HG03442 (cell line): ENCODE measurements at regions not wholly inside any gene's neighbourhood (a gene's known extent, or its start where the extent isn't known, plus 50 kb on each side); places are given as distances from the start of the nearest gene placed in this dataset.
"Not testable (repeated sequence)": the region's sequence is repeated elsewhere in the genome, so short reads cannot be mapped to it uniquely, and the experiment has no call there.

ENCODE experiments used
- ATAC-seq: cut with Tn5 transposase; IDR thresholded peaks from one replicate; pipeline ENCODE4 v1.9.1; 2021; ENCODE audit warnings: mild to moderate bottlenecking, moderate library complexity; ENCODE audit not compliant: unreplicated experiment

GRCh38 chr21:13935396-13936032 lies 275.2 kb downstream of the LIPI start:
- not testable (repeated sequence) for ATAC-seq

GRCh38 chr21:13934887-13935342 lies 275.8 kb downstream of the LIPI start:
- not testable (repeated sequence) for ATAC-seq

- ATAC-seq = not testable (repeated sequence)
These were observed 287.6 kb downstream of the LIPI start for GRCh38 chr21:13923175-13923574.

GRCh38 chr21:13921455-13921854 lies 289.3 kb downstream of the LIPI start:
- not testable (repeated sequence) for ATAC-seq

- not testable (repeated sequence) for ATAC-seq
These were observed 297.8 kb downstream of the POTED start for GRCh38 chr21:13907385-13907784.

GRCh38 chr21:13896596-13897247 lies 287.1 kb downstream of the POTED start:
- not testable (repeated sequence) for ATAC-seq

GRCh38 chr21:13893617-13894016 lies 284.0 kb downstream of the POTED start:
- not testable (repeated sequence) for ATAC-seq

GRCh38 chr21:13893025-13893424 lies 283.4 kb downstream of the POTED start:
- ATAC-seq = not testable (repeated sequence)

- not testable (repeated sequence) for ATAC-seq
These were observed 282.7 kb downstream of the POTED start for GRCh38 chr21:13892146-13892751.

- not testable (repeated sequence) for ATAC-seq
These were observed 279.6 kb downstream of the POTED start for GRCh38 chr21:13889176-13889575.

- not testable (repeated sequence) for ATAC-seq
These were observed 274.2 kb downstream of the POTED start for GRCh38 chr21:13883641-13884395.

- not testable (repeated sequence) for ATAC-seq
These were observed 267.9 kb downstream of the POTED start for GRCh38 chr21:13877503-13877902.

GRCh38 chr21:13876999-13877398 lies 267.4 kb downstream of the POTED start:
- not testable (repeated sequence) for ATAC-seq

- ATAC-seq = not testable (repeated sequence)
These were observed 264.4 kb downstream of the POTED start for GRCh38 chr21:13874001-13874400.

- no peak for ATAC-seq
These were observed 245.1 kb downstream of the POTED start for GRCh38 chr21:13854638-13855037.

- not testable (repeated sequence) for ATAC-seq
These were observed 241.2 kb downstream of the POTED start for GRCh38 chr21:13850808-13851207.

GRCh38 chr21:13849489-13849888 lies 239.9 kb downstream of the POTED start:
- not testable (repeated sequence) for ATAC-seq

GRCh38 chr21:13846718-13847117 lies 237.1 kb downstream of the POTED start:
- ATAC-seq = not testable (repeated sequence)

- not testable (repeated sequence) for ATAC-seq
These were observed 235.0 kb downstream of the POTED start for GRCh38 chr21:13844574-13844973.

GRCh38 chr21:13843081-13843480 lies 233.5 kb downstream of the POTED start:
- not testable (repeated sequence) for ATAC-seq

- not testable (repeated sequence) for ATAC-seq
These were observed 218.1 kb downstream of the POTED start for GRCh38 chr21:13827666-13828065.
